Neural progenitor cell (in vitro differentiated cells): ENCODE measurements at regions not wholly inside any gene's neighbourhood (a gene's known extent, or its start where the extent isn't known, plus 50 kb on each side); places are given as distances from the start of the nearest gene placed in this dataset.

Experiments used
- EZH2 ChIP-seq: fragments of 200-600 bp; sonication (generic); IDR thresholded peaks from 2 replicates; pipeline ENCODE4 v1.6.1; 2017; ENCODE audit warnings: antibody characterized with exemption, mild to moderate bottlenecking, moderate library complexity
- TF ChIP-seq, protein P1 (sequence below): fragments of 200-600 bp; sonication (generic); IDR thresholded peaks from 2 replicates; pipeline ENCODE4 v1.5.1; 2017; ENCODE audit warnings: antibody characterized with exemption, mild to moderate bottlenecking

DNA sequence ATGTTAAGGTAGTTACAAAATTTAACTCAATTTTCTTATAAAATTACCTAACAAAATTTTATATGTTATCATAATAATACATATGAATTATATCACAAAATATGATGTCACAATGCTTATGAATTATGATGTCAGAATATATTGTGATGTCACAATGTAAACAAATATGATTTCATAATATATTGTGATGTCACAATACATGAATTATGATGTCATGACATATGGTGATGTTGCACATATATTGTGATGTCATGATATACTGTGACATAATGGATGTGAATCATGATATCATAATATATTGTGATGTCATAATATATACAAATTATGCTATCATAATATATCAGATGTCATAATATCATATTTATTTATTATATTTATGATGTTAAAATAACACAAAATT is 1879.9 kb downstream of the TP53TG3F start:
- TF ChIP-seq, protein P1, sequence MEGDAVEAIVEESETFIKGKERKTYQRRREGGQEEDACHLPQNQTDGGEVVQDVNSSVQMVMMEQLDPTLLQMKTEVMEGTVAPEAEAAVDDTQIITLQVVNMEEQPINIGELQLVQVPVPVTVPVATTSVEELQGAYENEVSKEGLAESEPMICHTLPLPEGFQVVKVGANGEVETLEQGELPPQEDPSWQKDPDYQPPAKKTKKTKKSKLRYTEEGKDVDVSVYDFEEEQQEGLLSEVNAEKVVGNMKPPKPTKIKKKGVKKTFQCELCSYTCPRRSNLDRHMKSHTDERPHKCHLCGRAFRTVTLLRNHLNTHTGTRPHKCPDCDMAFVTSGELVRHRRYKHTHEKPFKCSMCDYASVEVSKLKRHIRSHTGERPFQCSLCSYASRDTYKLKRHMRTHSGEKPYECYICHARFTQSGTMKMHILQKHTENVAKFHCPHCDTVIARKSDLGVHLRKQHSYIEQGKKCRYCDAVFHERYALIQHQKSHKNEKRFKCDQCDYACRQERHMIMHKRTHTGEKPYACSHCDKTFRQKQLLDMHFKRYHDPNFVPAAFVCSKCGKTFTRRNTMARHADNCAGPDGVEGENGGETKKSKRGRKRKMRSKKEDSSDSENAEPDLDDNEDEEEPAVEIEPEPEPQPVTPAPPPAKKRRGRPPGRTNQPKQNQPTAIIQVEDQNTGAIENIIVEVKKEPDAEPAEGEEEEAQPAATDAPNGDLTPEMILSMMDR = no peak
- TF ChIP-seq EZH2 = no peak
